RWPE2 (cell line): ENCODE measurements at regions not wholly inside any gene's neighbourhood (a gene's known extent, or its start where the extent isn't known, plus 50 kb on each side); places are given as distances from the start of the nearest gene placed in this dataset.

Experiments
- ATAC-seq: fragments of 200-7000 bp; cut with Tn5 transposase; 3 replicates; pipeline ENCODE4 v1.9.1; 2021; ENCODE audit warnings: low read depth
- DNase-seq: peaks from one replicate; pipeline ENCODE4 v3.0.0-alpha.2; 2020; ENCODE audit warnings: low spot score
- H3K27ac ChIP-seq: fragments of 450-650 bp; 2 replicates; pipeline ENCODE4 v1.5.1; 2017; ENCODE audit warnings: mild to moderate bottlenecking; ENCODE audit not compliant: poor library complexity, severe bottlenecking
- H3K27me3 ChIP-seq: fragments of 250-450 bp; sonication (Bioruptor Pico); 2 replicates; pipeline ENCODE4 v1.5.1; 2021; ENCODE audit warnings: mild to moderate bottlenecking, moderate library complexity; ENCODE audit not compliant: insufficient read depth, poor library complexity, severe bottlenecking
- H3K36me3 ChIP-seq: fragments of 250-450 bp; sonication (Bioruptor Pico); 2 replicates; pipeline ENCODE4 v1.5.1; 2020; ENCODE audit warnings: low read depth, mild to moderate bottlenecking, moderate library complexity
- H3K4me1 ChIP-seq: fragments of 250-450 bp; sonication (Bioruptor Pico); 2 replicates; pipeline ENCODE4 v1.5.1; 2021; ENCODE audit warnings: mild to moderate bottlenecking, moderate library complexity; ENCODE audit not compliant: insufficient read depth, poor library complexity, severe bottlenecking
- H3K4me3 ChIP-seq: fragments of 250-450 bp; sonication (Bioruptor Pico); 2 replicates; pipeline ENCODE4 v1.5.1; 2021; ENCODE audit warnings: mild to moderate bottlenecking, moderate library complexity; ENCODE audit not compliant: severe bottlenecking
- H3K9me3 ChIP-seq: fragments of 250-450 bp; sonication (Bioruptor Pico); 2 replicates; pipeline ENCODE4 v1.5.1; 2021; ENCODE audit warnings: mild to moderate bottlenecking, moderate library complexity; ENCODE audit not compliant: severe bottlenecking
- CTCF ChIP-seq: fragments of 450-650 bp; IDR thresholded peaks from one replicate; pipeline ENCODE4 v1.5.1; 2017; ENCODE audit warnings: mild to moderate bottlenecking, moderate library complexity; ENCODE audit not compliant: poor library complexity, severe bottlenecking

DNA sequence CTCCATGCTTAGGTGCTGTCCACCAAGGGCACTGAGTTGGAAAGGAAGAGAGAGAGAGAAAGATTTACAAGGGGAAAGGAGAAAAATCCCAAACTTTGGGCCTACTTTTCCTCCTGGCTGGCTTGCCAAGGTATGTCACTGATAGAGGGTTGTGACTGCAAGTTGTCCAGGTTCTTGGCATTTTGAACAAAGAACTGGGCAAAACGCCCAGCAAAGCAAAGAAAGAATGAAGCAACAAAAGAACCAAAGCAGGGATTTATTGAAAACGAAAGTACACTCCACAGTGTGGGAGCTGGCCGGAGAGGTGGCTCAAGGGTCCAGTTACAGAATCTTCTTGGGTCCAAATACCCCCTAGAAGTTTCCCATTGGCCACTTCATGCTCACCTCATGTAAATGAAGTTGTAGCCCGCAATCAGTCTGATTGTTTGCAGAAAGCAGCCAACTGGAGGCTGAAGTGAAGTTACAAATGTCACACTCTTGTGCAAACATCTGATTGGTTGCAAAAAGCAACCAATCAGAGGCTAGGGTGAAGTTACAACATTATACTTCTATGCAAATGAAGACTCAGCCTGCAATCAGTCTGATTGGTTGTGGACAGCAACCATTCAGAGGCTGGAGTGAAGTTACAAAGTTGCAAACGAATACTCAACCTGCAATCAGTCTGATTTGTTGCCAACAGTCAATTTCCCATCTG is 263.5 kb downstream of the YTHDC2 start:
- Histone ChIP-seq H3K4me3 (no peak overlapping the region), H3K36me3 (no peaks in the 10 kb centered on the region), H3K27me3 (no peaks in the 10 kb centered on the region), H3K4me1 (no peaks in the 10 kb centered on the region), H3K9me3 (no peaks in the 10 kb centered on the region), H3K27ac (no peak overlapping the region)
- ATAC-seq (0 out of 3 replicates have a peak, but pooled peaks have one; percentile 23), DNase-seq (no peak)
- no peak for TF ChIP-seq CTCF

DNA sequence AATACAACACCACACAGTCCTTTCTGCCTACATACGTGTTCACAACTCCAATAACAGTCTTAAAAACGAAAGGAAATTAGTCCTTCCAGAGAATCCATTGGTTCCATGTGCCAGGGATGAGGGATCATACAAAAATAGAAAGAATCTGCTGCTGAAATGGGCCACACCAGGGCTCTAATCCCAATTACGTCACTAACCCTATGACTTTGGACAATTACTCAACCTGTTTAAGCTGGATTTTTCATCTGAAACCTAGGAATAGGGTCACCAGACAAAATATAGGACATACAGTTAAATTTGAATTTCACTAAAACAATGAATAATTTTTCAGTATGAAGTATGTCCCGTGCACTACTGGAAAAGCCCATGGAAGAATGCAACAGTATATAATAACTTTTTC is 264.7 kb downstream of the YTHDC2 start:
- H3K9me3 ChIP-seq: no peaks in the 10 kb centered on the region
- no peak overlapping the region for H3K4me3 ChIP-seq
- ATAC-seq (no peak), DNase-seq (no peak)
- no peaks in the 10 kb centered on the region for H3K4me1 ChIP-seq
- no peak for TF ChIP-seq CTCF
- H3K27ac ChIP-seq: no peak overlapping the region
- H3K27me3 ChIP-seq: no peaks in the 10 kb centered on the region
- H3K36me3 ChIP-seq: no peaks in the 10 kb centered on the region

GRCh38 chr5:113788141-113788655 is 274.7 kb downstream of the YTHDC2 start:
- H3K4me1 ChIP-seq: no peaks in the 10 kb centered on the region
- H3K27ac ChIP-seq: no peak overlapping the region
- TF ChIP-seq CTCF: no peak
- H3K36me3 ChIP-seq: no peaks in the 10 kb centered on the region
- DNase-seq: no peak
- peaks cover 26% of the 10 kb centered on the region for H3K27me3 ChIP-seq
- ATAC-seq: no peak
- no peaks in the 10 kb centered on the region for H3K9me3 ChIP-seq
- no peak overlapping the region for H3K4me3 ChIP-seq

- no peak overlapping the region for H3K4me3 ChIP-seq
- DNase-seq (no peak), ATAC-seq (no peak)
- no peak overlapping the region for H3K27ac ChIP-seq
- no peaks in the 10 kb centered on the region for H3K9me3 ChIP-seq
- H3K27me3 ChIP-seq: peaks cover 29% of the 10 kb centered on the region
- H3K4me1 ChIP-seq: no peaks in the 10 kb centered on the region
- no peaks in the 10 kb centered on the region for H3K36me3 ChIP-seq
- TF ChIP-seq CTCF: no peak
Observed at GRCh38 chr5:113789769-113790168, 276.3 kb downstream of the YTHDC2 start.

GRCh38 chr5:113792806-113793205 is 279.3 kb downstream of the YTHDC2 start:
- ATAC-seq: no peak
- no peaks in the 10 kb centered on the region for H3K9me3 ChIP-seq
- no peak overlapping the region for H3K4me3 ChIP-seq
- H3K36me3 ChIP-seq: no peaks in the 10 kb centered on the region
- H3K27ac ChIP-seq: no peak overlapping the region
- no peak for DNase-seq
- H3K4me1 ChIP-seq: no peaks in the 10 kb centered on the region
- no peak for TF ChIP-seq CTCF
- H3K27me3 ChIP-seq: peaks cover 29% of the 10 kb centered on the region
